HG03354 (cell line): ENCODE measurements at regions not wholly inside any gene's neighbourhood (a gene's known extent, or its start where the extent isn't known, plus 50 kb on each side); places are given as distances from the start of the nearest gene placed in this dataset.

Experiments
- ATAC-seq: cut with Tn5 transposase; IDR thresholded peaks from one replicate; pipeline ENCODE4 v1.9.1; 2021; ENCODE audit warnings: mild to moderate bottlenecking; ENCODE audit not compliant: unreplicated experiment, poor library complexity, severe bottlenecking

DNA sequence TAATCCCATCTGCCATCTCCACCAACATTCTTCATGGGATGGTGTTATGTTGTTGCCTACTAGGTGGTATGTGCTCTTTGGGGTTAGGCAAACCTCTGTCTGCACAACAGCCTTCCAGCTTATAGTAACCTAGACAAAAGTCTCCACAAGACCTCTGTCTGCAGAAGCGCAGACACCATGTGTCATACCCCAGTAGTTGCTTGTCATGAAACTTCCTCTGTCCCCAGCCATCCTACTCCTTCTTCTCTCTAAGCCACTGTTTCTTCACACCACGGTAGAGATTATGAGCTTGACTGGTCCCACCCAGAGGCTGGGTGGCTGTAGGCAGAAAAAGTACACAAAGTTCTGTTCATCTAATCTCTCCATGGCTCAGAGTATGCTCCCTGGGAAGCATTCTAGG, 100.3 kb downstream of the MAF start:
- ATAC-seq: no peak

DNA sequence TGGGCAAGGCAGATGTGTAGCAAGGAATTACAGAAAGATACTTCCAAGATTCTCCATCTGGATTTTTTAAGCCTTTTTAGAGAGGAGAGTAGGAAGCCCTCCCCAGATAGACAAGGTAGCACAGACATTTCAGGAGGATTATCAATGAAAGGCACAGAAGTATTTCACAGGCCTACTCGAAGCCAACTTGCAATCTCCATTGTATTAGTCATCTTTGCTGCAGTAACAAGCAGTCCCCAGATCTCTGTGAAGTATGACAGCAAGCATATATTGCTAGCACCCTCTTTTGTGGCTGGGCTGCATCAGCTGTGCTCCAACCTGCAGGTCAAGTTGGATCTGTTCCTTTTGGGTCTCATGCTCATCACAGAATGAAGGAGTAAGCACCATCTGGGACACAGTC, 101.6 kb downstream of the MAF start:
- ATAC-seq: no peak

DNA sequence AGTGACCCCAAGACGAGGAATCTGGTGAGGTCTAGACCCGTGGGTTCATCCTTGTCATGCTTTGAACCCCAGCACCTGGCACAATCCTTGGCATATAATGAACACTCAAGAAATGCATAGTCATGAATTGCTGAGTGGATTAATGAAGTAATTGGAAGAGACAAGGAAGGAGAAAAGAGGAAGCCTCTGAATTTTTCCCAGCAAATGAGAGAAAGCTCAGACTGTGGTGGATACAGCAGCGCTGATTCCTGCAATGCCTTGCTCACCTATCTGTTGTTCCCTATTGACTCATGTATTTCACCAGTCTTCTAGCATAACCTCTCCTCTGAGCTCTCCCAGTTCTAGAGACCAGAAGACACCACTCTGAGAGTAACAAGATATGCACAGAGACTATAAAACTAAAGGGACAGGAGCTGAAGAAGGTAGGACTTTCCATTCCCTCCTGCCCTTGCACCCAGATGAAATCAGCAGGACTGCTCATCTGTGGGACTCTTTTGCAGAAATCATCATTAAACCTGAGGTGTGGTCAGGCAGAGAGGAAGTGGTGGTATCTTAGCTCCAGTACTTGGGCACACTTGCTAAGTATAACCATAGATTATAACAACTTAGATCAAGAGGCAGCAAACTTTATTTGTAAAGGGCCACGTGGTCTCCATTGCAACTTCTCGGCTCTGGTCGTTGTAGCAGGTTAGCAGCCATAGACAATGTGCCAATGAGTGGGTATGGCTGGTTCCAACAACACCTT, 102.8 kb downstream of the MAF start:
- no peak for ATAC-seq

DNA sequence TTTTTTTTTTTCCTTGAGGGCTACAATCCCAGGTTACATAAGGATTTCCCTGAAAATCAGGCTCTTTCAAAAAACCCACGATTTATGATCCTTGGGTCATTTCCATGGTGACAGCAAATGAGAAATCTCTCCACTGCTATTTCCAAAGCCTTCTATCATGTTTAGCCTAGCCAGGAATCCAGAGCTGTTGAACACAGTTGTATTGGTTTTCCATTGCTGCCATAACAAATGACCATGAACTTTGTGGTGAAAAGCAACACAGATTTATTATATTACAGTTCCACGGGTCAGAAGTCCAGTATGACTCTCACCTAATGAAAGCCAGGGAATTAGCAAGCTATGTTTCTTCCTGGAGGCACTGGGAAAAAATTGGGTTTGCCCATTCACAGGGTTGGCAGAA, 106.6 kb downstream of the MAF start:
- ATAC-seq: no peak

DNA sequence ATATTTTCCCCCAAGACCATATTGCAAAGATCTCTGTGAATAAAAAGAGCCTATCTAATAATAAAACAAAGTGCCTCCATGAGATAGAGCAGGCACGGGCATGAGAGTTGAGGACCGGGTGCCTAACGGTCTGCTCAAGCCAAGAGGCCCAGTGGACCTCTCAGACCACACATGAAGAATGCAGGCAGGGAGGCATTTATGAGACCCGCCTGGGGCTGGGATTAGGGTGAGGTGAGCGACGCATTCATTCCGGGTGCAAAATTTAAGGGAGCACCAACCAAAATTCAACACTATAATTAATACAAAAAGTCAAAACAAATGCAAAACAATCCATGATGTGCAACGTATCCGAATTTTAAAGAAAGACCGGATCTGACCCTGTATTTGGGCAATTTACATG, 108.5 kb downstream of the MAF start:
- ATAC-seq: no peak

DNA sequence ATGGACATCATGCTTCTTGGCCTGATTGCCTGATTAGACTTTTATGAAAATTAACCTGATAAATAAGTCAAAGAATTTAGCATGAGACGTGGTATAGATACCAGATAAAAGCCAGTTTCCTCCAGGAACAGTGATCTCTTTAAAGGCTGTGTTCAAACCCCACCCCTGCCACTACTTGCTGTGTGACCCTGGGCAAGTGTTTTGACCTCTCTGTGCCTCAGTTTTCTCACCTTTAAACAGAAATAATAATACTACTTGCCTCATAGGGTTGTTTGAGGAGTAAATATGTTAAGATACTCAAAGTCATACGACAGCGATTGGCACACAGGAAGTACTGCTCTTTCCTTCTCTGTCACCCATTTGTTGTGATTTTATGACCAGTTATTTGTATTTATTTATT, 115.5 kb downstream of the MAF start:
- ATAC-seq: no peak

DNA sequence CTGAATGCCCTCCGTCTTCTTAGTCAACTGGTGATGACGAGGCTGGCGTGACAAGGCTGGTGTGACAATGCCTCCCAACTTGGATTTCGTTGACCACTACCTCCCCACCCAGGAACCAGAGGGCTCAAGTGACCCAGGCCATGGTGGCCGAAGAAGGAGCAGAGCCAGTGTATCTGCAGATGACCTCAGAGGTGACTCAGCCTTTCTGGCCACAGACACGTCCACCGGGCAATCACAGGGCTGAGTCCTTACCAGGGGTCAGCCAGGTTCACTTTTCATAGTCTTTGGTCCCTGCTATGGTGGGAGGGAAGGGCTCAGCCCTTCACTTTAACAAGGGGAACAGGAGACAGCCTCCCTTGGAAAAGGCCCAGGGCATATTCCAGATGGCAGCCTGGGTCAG, 116.3 kb downstream of the MAF start:
- ATAC-seq: no peak

DNA sequence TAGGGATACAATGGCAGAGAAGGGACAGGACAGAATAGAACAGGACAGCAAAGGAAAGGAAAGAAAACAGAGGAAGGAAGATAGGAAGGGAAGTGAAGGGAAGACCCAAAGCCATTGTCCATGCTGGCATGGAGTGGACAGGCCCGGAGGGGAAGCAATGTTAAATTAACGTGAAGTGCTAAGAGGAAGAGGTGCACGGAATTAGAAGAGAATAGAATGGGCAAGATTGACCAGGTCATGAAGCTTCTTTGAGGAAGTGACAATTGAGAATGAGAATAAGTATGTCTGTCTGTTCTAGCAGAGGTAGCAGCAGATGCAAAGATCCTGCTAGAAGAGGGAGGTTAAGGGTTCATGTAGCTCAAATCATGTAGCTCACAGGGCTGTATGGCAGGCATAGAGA, 117.2 kb downstream of the MAF start:
- ATAC-seq: no peak

DNA sequence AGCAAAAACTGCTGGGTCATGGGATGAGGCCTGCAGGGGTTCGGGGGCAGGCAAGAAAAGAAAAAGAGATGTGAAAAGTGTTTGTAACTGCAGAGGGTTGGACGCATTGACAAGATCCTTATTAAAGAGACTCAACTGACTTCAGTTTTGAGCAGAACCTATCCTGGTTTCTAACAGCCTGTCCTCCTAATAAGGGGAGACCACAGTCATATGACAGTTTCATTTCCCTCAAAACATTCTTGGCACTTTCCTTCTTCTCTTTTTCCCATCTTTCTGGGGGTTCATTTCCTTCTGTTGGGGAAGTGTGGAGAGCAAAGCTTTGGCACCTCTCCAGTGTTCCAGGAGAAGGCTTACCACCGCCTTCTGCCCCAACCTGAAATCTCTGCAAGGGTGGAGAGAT, 118.5 kb downstream of the MAF start:
- ATAC-seq: no peak

DNA sequence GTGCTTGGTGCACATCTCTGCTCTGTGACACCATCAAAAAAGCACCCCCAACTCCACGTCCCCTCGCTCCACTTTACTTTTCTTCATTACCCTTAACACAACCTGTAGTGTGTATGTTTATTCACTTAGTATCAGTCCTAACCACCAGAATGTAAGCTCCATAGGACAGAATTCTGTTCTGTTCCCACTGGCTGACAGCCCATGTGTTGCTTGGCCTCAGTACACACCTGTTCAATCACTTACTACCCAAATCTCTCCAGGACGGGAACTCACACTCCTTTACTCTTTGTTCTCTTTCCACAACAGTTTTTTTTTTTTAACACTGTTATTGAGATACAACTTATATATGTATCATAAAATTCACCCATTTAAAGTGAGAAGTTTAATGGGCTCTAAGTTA, 119.6 kb downstream of the MAF start:
- no peak for ATAC-seq

DNA sequence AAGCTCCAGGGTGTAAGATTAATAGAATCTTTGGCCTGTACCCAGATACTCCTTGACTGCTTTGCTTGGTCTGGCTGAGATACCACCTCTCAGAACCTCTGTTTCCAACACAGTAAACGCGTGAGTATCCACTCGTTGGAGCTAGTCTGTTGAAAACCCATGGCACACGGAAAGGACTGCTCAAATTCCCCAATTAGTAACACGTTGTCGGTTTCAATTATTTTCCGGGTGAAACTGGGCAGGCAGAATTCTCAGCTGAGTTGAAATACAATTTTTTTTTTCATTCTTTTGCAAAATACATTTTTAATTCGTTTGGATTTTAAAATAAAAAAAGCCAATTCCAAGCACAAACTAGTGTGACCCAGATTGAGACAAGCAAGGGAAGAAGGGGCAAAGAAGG, 120.5 kb downstream of the MAF start:
- no peak for ATAC-seq

DNA sequence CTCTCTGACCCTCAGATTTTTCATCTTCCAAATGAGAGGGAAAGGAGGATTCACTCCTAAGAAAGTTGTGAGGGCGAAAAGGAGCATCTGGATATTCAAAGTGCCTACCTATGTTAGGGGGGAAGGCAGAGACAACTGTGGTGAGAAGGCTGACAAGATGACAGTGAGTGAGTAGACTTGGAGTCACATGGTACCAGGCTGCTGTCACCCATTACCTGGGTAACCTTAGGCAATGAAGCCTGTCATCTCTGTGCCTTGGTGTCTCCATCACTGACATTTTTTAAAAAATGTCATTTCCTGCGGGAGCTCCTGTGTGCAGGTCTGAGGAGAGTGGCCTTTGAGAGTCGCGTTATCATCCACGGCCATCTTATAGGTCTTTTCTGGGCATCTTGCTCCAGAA, 124.0 kb downstream of the MAF start:
- no peak for ATAC-seq

DNA sequence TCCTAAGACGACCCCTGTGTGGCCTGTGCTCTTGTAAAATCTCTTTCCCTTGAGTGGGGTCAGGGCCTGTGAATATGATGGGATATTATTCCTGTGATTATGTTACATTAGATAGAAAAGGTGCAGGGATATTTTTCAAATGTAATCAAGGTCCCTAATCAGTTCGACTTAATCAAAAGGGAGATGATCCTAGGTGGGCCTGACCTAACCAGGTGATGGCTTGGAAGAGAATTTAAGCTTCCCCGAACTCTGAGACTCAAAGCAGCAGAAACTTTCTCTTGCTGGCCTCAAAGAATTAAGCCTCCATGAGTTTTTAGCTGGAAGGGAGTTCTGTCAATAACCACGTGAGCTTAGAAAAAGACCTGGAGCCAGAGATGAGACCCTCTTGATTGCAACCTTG, 124.7 kb downstream of the MAF start:
- ATAC-seq: no peak

DNA sequence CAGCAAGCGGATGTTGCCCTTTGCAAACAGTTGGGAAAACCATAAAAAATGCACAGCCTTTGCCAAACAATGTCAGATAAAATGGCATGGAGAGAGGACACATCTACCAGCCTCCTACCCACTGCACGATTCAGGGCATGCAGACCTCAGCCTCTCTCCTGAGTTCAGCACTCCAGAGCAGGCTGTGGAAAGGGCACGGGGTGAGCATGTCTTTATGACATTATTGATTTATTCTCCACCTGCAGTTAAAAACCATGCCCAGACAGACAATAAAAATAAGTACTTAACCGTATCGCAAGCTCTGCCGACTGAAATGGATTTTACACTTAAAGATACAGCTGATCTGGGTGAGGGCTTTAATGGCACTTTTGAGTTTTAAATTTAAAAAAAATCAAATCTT, 127.1 kb downstream of the MAF start:
- ATAC-seq: no peak

DNA sequence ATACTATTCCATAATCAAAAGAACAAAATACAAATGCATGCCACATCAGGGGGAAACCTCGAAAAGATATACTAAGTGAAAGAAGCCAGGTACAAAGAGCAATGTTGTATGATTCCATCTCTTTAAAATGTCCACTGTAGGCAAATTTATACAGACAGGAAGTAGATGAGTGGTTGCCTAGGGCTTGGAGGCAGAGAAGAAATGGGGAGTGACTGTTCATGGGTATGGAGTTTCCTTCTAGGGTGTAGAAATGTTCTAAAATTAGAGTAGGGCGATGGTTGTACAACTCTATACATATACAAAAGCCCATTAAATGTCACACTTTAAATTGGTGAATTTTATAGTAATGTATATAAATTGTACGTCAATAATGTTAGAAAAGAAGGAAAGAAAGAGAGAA, 128.1 kb downstream of the MAF start:
- ATAC-seq: no peak

DNA sequence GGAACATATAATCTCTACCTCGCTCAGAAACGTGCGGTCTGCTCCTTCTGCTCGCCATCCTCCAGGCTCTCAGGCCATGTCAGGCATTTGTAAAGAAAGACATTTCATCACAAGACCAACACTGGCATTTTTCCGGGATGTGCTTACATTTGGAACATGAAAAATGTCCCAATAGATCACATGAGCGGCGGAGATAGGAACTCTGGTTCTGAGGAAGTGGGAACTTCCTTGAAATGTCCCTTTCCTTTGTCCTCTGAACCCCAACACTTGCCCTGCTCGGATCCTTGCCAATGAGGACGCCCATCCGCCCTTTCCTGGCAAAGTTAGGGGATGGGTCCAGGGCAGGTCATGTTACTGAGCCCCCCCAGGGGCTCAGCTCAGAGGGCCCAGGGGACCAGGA, 130.5 kb downstream of the MAF start:
- no peak for ATAC-seq

DNA sequence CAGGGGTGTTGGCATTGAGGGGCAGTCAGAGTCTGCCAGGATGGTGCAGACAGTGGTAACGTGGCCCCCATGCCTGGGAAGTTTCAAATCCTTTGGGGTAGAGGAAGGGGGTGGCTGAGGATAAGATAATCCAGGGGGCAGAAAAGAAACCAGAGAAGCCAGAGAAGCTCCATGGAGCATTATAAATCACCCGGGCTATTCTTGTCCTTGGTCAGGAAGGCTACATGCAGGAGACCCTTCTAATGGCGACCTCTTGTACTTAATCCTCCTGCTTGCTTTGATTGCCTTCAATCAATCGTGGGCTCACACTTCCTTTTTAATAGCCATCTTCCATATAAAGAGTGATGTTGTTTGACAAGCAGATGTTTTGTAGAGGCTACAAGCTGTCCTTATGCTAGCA, 131.9 kb downstream of the MAF start:
- ATAC-seq: no peak

DNA sequence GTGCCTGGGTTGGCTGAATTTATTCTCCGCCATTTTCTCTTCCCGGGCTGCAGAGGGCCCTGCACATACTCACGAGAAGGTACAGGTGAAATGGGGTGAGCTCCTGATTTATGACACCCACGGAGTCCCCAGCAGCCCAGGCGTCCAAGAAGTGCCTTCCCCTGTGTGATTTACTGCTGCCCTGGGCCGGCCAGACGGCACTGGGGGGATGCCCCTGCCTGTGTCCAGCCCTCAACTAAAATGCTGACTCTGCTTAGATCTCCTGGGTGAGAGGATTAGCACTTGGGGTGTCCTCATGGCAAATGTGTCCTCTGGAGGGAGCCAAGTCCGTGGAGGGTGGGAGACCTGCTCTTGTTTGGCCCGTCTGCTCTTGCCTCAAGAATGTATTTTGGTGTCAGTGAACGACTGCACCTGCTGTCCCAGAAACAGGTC, 132.4 kb downstream of the MAF start:
- ATAC-seq: no peak

DNA sequence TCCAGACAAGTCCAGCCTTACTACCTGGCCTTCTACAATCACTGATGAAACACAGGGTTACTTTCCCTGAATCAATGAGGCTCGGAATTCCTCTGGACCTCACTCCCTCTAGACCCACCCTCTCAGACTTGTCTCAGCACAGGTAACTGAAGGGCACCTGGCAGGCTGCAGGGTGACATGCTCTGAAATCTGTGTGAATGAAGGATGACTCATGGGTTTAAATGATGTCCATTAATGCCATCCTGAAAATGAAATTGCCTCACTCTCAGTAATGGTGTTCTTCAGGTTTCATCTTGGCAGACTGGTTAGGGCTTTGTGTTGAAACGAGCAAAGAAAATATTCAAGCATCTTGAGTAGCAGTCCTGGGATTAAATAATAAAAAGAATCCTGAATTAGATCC, 134.4 kb downstream of the MAF start:
- no peak for ATAC-seq

DNA sequence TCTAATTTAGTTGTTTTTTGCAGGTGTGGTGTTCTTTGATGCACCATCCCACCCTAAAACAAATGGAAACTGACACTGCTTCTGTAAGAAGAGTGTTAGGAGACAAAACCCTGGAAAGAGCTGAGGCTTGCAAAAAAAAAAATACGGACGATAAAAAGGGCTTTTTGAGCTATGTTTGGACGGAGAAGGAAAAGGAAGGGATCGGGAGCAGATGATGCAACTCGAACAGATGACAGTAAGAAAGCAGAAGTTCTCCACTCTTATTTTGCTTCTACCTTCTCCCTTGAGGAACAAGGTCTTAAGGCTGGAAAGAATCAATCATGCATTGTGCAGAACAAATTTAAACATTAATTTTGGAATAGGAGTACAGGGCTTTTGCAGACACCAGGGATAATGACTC, 136.7 kb downstream of the MAF start:
- ATAC-seq: no peak

DNA sequence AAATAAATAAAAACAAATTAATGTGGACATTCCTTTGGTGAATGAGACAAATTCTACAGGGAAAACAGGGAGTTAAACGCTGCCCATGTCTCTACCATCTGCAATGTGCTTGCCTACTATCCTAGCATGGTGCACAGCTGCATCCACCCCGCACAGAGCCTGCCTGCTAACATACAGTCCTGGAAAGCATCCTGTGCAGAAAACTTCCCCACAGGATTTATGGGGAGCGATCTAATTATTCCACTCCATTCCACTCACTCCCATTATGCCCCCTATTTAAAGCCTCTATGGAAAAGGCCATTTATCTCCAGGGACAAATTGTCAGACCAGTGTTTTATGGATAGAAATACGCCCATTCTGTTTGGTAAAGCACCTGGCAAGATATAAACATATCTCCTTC, 144.5 kb downstream of the MAF start:
- no peak for ATAC-seq

DNA sequence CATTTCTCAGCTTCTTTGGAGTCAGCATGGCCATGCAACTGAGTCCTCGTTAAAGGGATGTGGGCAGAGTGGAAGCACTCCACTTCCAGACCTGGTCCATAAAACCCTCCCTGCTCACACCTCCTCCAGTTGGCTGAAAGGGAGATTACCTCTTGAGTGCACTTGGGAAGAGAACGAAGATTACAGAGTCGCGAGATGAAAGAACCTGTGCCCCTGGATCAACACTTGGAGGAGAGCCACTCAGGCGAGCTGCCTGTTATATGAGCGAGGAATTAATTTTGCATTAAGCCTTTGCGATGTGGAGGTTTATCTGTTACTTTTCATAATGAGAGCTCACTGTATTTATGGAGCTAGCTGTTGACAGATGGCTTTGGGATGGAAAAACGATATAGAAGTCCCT, 147.9 kb downstream of the MAF start:
- ATAC-seq: no peak
